ENCODE measurements at regions not wholly inside any gene's neighbourhood (a gene's known extent, or its start where the extent isn't known, plus 50 kb on each side); places are given as distances from the start of the nearest gene placed in this dataset.
"Not testable (repeated sequence)": the region's sequence is repeated elsewhere in the genome, so short reads cannot be mapped to it uniquely, and the experiment has no call there.

DNA sequence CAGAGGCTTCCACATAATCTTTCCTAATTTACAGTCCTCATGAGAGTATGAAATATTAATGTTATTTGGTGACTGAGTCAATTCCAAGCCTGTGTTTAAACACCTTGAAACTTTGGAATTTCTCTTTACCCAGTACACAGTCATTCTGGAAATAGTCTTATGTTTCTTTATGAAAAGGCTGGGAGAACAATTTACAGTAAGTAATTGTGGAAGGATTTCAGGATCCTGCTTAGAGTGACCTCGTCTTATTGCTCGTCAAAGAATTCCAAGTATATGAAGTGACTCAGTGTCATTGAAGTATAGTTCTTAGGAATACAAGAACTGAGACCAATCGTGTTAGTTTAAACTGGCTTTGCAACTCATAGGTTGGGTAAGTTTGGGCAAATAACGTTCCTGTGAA is 634.2 kb downstream of the SLC16A7 start:
- DNase-seq (ENCODE audit: insufficient read length, low spot score) (peak; percentile 2), FAIRE-seq (no peak)

GRCh38 chr12:60231303-60231702 is 635.5 kb downstream of the SLC16A7 start:
- DNase-seq (ENCODE audit: insufficient read length, low spot score) (no peak), FAIRE-seq (no peak)

- FAIRE-seq (peak; percentile 40), DNase-seq (ENCODE audit: insufficient read length, low spot score) (no peak)
These were observed 636.4 kb downstream of the SLC16A7 start for GRCh38 chr12:60231976-60232907.

DNA sequence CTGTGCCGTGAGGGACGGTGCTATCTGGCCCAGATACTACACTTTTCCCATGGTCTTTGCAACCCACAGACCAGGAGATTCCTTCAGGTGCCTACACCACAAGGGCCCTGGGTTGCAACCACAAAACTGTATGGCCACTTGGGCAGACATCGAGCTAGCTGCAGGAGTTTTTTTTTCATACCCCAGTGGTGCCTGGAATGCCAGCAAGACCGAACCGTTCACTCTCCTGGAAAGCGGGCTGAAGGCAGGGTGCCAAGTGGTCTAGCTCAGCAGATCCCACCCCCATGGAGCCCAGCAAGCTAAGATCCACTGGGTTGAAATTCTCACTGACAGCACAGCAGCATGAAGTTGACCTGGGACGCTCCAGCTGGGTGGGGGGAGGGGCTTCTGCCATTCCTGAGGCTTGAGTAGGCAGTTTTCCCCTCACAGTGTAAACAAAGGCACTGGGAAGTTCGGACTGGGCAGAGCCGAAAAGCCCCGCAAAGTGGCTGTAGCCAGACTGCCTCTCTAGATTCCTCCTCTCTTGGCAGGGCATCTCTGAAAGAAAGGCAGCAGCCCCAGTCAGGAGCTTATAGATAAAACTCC is 638.9 kb downstream of the SLC16A7 start:
- DNase-seq (ENCODE audit: insufficient read length, low spot score); FAIRE-seq: not testable (repeated sequence)

DNA sequence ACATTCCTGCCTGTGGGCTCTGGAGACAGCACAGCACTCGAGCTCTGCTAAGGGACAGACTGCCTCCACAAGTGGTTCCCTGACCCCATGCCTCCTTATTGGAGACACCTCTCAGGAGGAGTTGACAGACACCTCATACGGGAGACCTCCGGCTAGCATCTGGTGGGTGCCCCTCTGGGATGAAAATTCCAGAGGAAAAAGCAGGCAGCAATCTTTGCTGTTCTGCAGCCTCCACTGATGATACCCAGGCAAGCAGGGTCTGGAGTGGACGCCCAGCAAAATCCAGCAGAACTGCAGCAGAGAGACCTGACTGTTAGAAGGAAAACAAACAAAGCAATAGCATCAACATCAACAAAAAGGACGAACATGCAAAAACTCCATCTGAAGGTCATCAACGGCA is 639.4 kb downstream of the SLC16A7 start:
- DNase-seq (ENCODE audit: insufficient read length, low spot score), result no peak
- no peak for FAIRE-seq

DNA sequence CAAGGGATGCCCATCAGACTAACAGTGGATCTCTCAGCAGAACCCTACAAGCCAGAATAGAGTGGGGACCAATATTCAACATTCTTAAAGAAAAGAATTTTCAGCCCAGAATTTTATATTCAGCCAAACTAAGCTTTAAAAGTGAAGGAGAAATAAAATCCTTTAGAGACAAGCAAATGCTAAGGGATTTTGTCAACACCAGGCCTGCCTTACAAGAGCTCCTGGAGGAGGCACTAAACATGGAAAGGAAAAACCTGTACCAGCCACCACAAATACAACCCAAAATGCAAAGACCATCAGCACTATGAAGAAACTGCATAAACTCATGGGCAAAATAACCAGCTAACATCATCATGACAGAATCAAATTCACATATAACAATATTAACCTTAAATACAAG is 640.6 kb downstream of the SLC16A7 start:
- not testable (repeated sequence) for DNase-seq (ENCODE audit: insufficient read length, low spot score); FAIRE-seq

DNA sequence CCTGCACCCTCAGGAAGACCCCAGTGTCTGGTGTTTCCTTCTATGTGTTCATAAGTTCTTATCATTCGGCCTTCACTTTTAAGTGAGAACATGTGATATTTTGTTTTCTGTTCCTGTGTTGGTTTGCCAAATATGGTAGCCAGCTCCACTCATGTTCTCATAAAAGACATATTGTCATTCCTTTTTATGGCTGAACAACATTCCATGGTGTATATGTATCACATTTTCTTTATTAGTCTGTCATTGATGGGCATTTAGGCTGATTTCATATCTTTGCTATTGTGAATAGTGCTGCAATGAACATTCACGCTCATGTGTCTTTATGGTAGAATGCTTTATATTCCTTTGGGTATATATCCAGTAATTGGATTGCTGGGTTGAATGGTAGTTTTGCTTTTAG is 645.1 kb downstream of the SLC16A7 start:
- no peak for DNase-seq (ENCODE audit: insufficient read length, low spot score)
- no peak for FAIRE-seq

- FAIRE-seq, result no peak
- DNase-seq (ENCODE audit: insufficient read length, low spot score), result no peak
These were observed 655.3 kb downstream of the SLC16A7 start for GRCh38 chr12:60251091-60251490.

- no peak for FAIRE-seq
These were observed 656.7 kb downstream of the SLC16A7 start for GRCh38 chr12:60252359-60253096.

GRCh38 chr12:60255044-60255443 is 659.2 kb downstream of the SLC16A7 start:
- DNase-seq (ENCODE audit: insufficient read length, low spot score) (no peak), FAIRE-seq (no peak)

More at GRCh38 chr12:60252359-60253096, 656.7 kb downstream of the SLC16A7 start:
- DNase-seq (ENCODE audit: insufficient read length, low spot score), result no peak

GRCh38 chr12:60257063-60257462 is 661.2 kb downstream of the SLC16A7 start:
- peak; percentile 33 for DNase-seq (ENCODE audit: insufficient read length, low spot score)
- FAIRE-seq, result no peak

DNA sequence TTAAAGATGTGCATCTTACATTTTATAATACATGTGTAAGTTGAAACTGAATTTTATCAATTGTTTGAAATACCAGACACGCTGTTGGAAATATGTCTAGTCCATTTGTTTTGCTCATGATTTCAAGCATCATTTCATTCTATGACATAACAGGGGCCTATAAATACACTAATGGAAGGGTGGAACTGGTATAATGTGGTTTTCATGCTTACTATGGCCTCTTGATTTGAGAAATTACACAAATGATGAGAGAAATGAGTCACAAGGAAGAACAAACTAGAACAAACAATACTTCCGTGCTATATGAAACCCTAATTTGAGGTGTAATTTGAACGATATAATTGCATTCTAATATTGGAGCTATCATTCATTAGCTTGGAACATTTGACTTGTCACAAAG is 663.4 kb downstream of the SLC16A7 start:
- no peak for DNase-seq (ENCODE audit: insufficient read length, low spot score)
- no peak for FAIRE-seq

DNA sequence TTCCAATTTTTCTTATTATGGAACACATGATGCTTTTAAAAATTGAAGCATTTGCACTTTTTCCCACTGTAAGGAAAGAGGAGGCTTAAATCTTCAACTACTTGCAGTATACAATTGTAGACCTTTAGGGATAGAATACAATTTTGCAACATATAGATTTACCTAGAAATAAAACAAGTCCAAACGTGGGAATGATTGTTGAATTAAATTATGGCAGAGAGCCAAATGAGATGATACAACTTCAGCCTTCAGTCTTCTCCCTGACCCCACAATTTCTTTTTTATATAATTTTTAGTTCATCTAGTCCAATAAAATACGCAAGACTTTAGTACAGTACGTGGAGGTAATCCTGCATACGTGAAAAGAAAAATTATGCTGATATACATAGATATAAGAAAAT is 666.5 kb downstream of the SLC16A7 start:
- FAIRE-seq, result no peak
- no peak for DNase-seq (ENCODE audit: insufficient read length, low spot score)

- DNase-seq (ENCODE audit: insufficient read length, low spot score), result no peak
- FAIRE-seq, result no peak
These were observed 667.3 kb downstream of the SLC16A7 start for GRCh38 chr12:60263161-60263560.

GRCh38 chr12:60263836-60264493 is 668.1 kb downstream of the SLC16A7 start:
- DNase-seq (ENCODE audit: insufficient read length, low spot score) (no peak), FAIRE-seq (no peak)

GRCh38 chr12:60265741-60266140 is 669.9 kb downstream of the SLC16A7 start:
- no peak for DNase-seq (ENCODE audit: insufficient read length, low spot score)
- no peak for FAIRE-seq

- DNase-seq (ENCODE audit: insufficient read length, low spot score) (peak; percentile 13), FAIRE-seq (no peak)
These were observed 670.6 kb downstream of the SLC16A7 start for GRCh38 chr12:60266381-60266852.

DNA sequence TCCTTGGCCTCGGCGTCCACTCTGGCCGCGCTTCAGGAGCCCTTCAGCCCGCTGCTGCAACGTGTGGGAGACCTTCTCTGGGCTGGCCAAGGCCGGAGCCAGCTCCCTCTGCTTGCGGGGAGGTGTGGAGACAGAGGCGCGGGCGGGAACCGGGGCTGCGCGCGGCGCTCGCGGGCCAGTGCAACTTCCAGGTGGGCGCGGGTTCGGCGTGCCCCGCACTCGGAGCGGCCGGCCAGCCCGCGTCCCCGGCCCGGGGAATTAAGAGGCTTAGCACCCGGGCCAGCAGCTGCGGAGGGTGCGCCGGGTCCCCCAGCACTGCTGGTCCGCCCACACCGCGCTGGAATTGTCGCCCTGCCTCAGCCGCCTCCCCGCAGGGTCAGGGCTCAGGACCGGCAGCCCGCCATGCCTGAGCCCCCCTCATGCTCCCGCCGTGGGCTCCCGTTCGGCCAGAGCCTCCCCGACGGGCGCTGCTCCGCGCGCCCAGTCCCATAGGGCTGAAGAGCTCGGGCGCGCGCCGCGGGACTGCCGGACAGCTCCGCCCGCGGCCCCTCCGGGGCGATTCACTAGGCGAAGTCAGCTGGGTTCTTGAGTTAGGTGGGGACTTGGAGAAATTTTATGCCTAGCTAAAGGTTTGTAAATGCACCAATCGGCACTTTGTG is 673.9 kb downstream of the SLC16A7 start:
- DNase-seq (ENCODE audit: insufficient read length, low spot score) (no peak), FAIRE-seq (no peak)

DNA sequence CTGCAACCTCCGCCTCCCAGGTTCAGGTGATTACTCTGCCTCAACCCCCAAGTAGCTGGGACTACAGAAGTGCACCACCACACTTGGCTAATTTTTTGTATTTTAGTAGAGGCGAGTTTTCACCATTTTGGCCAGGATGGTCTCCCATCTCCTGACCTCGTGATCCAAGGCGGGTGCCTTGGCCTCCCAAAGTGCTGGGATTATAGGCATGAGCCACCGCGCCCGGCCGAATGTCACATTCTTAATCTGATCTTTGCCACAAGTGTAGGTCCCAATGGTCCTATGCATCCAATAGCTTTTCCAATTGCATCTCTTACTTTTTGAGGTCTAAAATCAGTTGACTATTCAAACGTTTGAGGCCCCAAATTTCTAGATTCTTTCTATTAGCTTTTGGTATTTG is 676.0 kb downstream of the SLC16A7 start:
- FAIRE-seq (no peak), DNase-seq (ENCODE audit: insufficient read length, low spot score) (no peak)

DNA sequence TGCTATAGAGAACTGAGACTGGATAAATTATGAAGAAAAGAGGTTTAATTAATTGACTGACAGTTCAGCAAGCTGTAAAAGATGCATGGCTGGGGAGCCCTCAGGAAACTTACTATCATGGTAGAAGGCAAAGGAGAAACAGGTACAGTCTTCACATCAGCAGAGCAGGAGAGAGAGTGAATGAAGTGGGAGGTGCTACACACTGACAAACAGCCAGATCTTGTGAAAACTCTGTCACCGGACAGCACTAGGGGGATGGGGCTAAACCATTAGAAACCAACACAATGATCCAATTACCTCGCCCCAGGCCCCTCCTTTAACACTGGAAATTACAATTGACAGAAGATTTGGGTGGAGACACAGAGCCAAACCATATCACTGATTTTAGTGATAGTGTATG is 682.4 kb downstream of the SLC16A7 start:
- DNase-seq (ENCODE audit: insufficient read length, low spot score) (no peak), FAIRE-seq (no peak)

Measured in HTR-8/SVneo (cell line).